AG09309 (cell line): ENCODE measurements at regions not wholly inside any gene's neighbourhood (a gene's known extent, or its start where the extent isn't known, plus 50 kb on each side); places are given as distances from the start of the nearest gene placed in this dataset.

Experiments
- DNase-seq: peaks from one replicate; pipeline ENCODE4 v3.0.0-alpha.2; 2010; ENCODE audit warnings: low read depth
- H3K4me3 ChIP-seq: 2 replicates; pipeline ENCODE4 v1.5.1; 2011; ENCODE audit warnings: mild to moderate bottlenecking, low read depth, low read length, moderate library complexity; ENCODE audit not compliant: control insufficient read depth
- TF ChIP-seq, protein P1 (sequence below): IDR thresholded peaks from 2 replicates; pipeline ENCODE4 v1.5.1; 2011; ENCODE audit warnings: mild to moderate bottlenecking, low read depth, low read length, inconsistent platforms; ENCODE audit not compliant: insufficient read depth, control insufficient read depth; ENCODE audit errors: missing control alignments

DNA sequence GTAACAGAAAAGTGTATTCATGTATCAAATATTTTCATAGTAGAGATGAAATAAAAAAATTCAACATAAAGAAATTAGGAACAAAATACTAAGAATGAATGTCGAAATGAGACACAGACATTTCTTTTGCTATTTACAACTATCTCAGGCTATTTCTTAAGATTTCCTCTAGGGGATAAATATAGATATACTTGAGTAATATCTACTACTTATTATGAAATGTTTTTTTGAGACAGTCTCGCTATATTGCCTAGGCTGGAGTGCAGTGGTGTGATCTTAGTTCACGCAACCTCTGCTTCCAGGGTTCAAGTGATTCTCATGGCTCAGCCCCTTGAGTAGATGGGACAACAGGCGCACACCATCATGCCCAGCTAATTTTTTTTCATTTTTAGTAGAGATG lies 326.1 kb downstream of the RNF144A start:
- DNase-seq, result no peak
- TF ChIP-seq, protein P1, sequence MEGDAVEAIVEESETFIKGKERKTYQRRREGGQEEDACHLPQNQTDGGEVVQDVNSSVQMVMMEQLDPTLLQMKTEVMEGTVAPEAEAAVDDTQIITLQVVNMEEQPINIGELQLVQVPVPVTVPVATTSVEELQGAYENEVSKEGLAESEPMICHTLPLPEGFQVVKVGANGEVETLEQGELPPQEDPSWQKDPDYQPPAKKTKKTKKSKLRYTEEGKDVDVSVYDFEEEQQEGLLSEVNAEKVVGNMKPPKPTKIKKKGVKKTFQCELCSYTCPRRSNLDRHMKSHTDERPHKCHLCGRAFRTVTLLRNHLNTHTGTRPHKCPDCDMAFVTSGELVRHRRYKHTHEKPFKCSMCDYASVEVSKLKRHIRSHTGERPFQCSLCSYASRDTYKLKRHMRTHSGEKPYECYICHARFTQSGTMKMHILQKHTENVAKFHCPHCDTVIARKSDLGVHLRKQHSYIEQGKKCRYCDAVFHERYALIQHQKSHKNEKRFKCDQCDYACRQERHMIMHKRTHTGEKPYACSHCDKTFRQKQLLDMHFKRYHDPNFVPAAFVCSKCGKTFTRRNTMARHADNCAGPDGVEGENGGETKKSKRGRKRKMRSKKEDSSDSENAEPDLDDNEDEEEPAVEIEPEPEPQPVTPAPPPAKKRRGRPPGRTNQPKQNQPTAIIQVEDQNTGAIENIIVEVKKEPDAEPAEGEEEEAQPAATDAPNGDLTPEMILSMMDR, result no peak
- no peak overlapping the region for H3K4me3 ChIP-seq

DNA sequence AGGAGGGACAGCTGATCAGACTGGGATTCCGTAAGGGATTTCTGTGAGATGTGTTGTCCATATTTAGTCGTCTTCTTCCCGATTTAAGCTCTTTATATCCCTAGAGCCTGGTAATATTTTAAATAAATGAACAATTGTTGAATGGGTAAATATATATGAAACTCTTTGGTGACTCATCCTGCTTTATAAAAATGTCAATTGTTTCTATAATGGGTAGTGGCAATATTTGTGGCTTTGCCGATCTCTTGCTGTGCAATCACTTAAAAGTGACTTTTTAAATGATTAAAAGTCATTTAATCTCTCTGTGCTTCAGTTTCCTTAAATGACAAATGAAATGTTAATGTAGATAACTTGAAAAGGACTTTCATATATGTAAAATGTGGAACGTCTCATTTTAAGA lies 339.2 kb downstream of the RNF144A start:
- DNase-seq, result no peak
- TF ChIP-seq, protein P1, result no peak

DNA sequence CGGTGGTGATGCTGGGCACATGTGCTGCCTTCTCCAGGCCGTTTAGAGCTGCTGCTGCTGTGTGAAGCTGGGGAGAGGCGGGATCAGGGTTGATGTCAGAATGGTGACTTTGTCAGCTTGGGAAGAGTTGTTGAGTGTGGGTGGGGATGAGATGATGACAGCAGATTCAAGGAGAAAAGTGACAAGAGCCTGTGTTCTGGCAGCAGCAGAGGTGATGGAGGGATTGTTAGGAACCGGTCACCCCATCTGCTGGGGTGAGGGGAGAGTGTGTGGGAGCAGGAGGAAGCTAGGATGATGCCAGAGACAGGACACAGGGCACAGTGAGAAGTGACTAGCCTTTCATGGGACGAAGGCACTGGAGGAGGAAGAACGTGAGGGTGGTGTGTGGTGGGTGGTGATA lies 345.5 kb downstream of the RNF144A start:
- H3K4me3 ChIP-seq, result no peak overlapping the region
- TF ChIP-seq, protein P1, result no peak
- DNase-seq, result no peak

More for the DNA sequence above, 339.2 kb downstream of the RNF144A start:
- no peak overlapping the region for H3K4me3 ChIP-seq

DNA sequence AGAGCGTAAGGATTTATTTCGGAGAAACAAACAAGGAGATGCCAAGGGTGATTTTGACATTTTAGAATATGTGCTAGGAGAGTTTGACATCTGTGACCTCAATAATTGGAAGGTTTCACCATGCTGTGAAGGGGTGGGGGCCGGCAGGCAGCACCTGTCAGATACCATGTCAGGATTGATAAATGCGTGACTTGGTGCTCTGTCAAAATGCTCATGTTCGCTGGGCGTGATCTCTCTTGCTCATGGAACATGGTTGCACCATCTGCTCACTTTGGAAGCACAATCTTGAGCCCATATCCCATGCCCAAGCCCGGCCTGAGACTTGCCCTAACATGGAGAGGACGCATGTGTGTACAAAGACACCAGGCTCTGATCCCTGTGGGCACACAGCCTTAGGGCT lies 347.6 kb downstream of the RNF144A start:
- TF ChIP-seq, protein P1, result no peak
- H3K4me3 ChIP-seq, result no peak overlapping the region
- DNase-seq, result no peak

DNA sequence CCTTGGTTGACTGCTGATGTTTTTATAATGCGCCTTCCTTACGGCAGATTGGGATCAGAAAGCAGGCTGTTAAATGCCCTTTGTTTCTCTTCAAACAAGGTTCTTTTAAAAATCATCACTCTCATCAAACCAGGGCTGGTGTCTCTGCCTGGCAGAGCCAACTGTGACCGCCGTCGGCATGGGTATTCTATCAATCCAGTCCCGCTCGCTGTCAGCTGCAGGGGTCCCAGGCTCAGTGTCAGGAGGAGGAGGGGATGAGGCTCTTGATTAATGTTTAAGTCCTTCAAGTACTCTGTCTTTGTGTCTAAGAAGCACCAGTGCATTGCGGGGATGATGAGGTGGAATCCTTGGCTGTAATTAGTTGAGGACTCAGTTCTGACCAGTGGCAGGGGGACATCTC lies 348.1 kb downstream of the RNF144A start:
- H3K4me3 ChIP-seq, result no peak overlapping the region
- no peak for DNase-seq
- TF ChIP-seq, protein P1, result no peak

DNA sequence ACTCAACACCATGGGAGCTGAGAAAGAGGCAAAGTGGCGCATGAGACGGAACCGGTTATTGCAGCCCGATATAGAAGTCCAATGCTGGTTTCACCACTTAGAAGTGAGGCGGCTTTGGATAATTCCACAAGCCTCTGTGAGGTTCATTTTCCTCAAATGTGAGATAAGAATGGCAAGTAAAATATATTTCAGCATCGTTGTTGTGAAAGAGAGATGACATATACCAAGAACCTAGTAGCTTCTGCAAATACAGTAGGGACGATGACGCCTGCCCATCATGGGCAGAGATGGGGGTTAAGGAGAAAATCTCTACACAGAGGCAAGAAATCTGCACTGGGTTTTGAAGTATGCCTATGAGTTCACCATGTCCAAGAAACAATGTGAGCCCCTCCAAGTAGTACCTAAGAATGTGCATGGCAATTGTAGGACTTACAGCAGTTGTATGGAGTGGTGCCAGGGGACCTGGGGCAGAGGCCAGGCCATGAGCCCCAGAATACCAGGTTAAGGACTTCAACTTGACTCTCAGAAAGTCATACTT lies 352.0 kb downstream of the RNF144A start:
- TF ChIP-seq, protein P1, result no peak
- no peak for DNase-seq
- H3K4me3 ChIP-seq, result no peak overlapping the region

DNA sequence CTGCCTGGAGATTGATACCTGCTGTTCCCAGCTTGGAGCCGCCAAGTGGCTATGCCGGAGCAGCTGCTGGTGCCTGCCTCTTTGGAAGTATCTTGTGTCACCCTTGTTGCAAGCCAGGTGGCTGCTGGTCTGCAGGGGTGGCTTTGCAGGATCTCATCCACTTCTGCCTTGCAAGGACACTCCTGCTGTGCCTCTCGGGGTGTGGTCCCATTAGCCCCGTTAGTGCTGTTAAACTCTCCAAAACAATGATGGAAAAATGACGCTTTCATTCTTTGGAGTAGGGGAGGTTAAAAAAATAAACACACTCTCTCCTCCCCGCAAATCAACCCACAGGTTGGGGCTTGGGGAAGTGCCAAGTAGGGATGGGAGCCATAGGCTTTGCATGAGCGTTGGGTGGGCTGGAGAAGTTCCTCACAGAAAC lies 352.8 kb downstream of the RNF144A start:
- no peak overlapping the region for H3K4me3 ChIP-seq
- no peak for DNase-seq

More for the DNA sequence above, 352.8 kb downstream of the RNF144A start:
- TF ChIP-seq, protein P1, result no peak
